IMR-90 (cell line): ENCODE measurements at regions not wholly inside any gene's neighbourhood (a gene's known extent, or its start where the extent isn't known, plus 50 kb on each side); places are given as distances from the start of the nearest gene placed in this dataset.

Experiments used
- ATAC-seq: fragments of 200-7000 bp; cut with Tn5 transposase; 2 replicates; pipeline ENCODE4 v1.9.1; 2020; ENCODE audit warnings: low read depth, mild to moderate bottlenecking, moderate library complexity
- BruUV-seq: library from RNA; stranded (reverse); fragments of 400-500 nt; replicated peaks from 2 replicates; lab custom pipeline; 2021; lab: Mats Ljungman, UMichigan
- CTCF ChIA-PET: fragments of 300-600 bp; formaldehyde crosslinking; extraction: SDS; loops from one replicate; lab custom pipeline; 2021; ENCODE audit warnings: antibody characterized with exemption; lab: Yijun Ruan, JAX
- POLR2A ChIA-PET: fragments of 300-600 bp; sonication (Branson Sonifier 250); formaldehyde crosslinking; loops from one replicate; lab custom pipeline; 2022; ENCODE audit warnings: antibody characterized with exemption; ENCODE audit not compliant: unreplicated experiment; lab: Charles Lee
- DNase-seq: peaks from one replicate; pipeline ENCODE4 v3.0.0; 2013
- H2AFZ ChIP-seq: replicated peaks from 2 replicates; pipeline ENCODE3; 2013; ENCODE audit warnings: low read length, mild to moderate bottlenecking; ENCODE audit not compliant: poor library complexity
- H2AK5ac ChIP-seq: 2 replicates; pipeline ENCODE4 v1.6.1; 2013; ENCODE audit warnings: low read depth, low read length, inconsistent platforms
- H2AK9ac ChIP-seq: replicated peaks from 2 replicates; pipeline ENCODE3; 2013; ENCODE audit warnings: mild to moderate bottlenecking, low read depth, low read length, moderate library complexity; ENCODE audit not compliant: poor library complexity
- H2BK120ac ChIP-seq: 2 replicates; pipeline ENCODE4 v1.6.1; 2013; ENCODE audit warnings: low read depth, low read length, inconsistent platforms
- H2BK15ac ChIP-seq: 3 replicates; pipeline ENCODE4 v1.6.1; 2013; ENCODE audit warnings: low read depth, low read length, inconsistent platforms
- H2BK20ac ChIP-seq: 2 replicates; pipeline ENCODE4 v1.6.1; 2013; ENCODE audit warnings: low read depth, mild to moderate bottlenecking, inconsistent platforms, low read length, moderate library complexity
- H2BK5ac ChIP-seq: 2 replicates; pipeline ENCODE4 v1.6.1; 2013; ENCODE audit warnings: mild to moderate bottlenecking, low read depth, low read length, inconsistent platforms; ENCODE audit not compliant: poor library complexity, severe bottlenecking
- H3K14ac ChIP-seq: replicated peaks from 2 replicates; pipeline ENCODE4 v1.6.1; 2013; ENCODE audit warnings: low read depth, low read length, inconsistent platforms
- H3K18ac ChIP-seq: 2 replicates; pipeline ENCODE4 v1.6.1; 2013; ENCODE audit warnings: low read depth, low read length, control low read depth
- H3K23ac ChIP-seq: 2 replicates; pipeline ENCODE4 v1.6.1; 2013; ENCODE audit warnings: low read depth, low read length, inconsistent platforms
- H3K27ac ChIP-seq: 2 replicates; pipeline ENCODE4 v1.5.1; 2013; ENCODE audit warnings: mild to moderate bottlenecking, control low read depth, low read length; ENCODE audit not compliant: insufficient read depth
- H3K27me3 ChIP-seq: 2 replicates; pipeline ENCODE4 v1.6.1; 2013; ENCODE audit warnings: low read length; ENCODE audit not compliant: control insufficient read depth, insufficient read depth
- H3K36me3 ChIP-seq: 2 replicates; pipeline ENCODE4 v1.6.1; 2013; ENCODE audit warnings: low read length, mixed read lengths; ENCODE audit not compliant: control insufficient read depth, insufficient read depth
- H3K4ac ChIP-seq: 2 replicates; pipeline ENCODE4 v1.6.1; 2013; ENCODE audit warnings: low read depth, low read length, inconsistent platforms
- H3K4me1 ChIP-seq: 2 replicates; pipeline ENCODE4 v1.6.1; 2013; ENCODE audit warnings: low read length, mixed read lengths; ENCODE audit not compliant: control insufficient read depth, insufficient read depth
- H3K4me2 ChIP-seq: 2 replicates; pipeline ENCODE4 v1.6.1; 2013; ENCODE audit warnings: low read depth, mild to moderate bottlenecking, control low read depth, low read length, moderate library complexity
- H3K4me3 ChIP-seq: 2 replicates; pipeline ENCODE4 v1.5.1; 2013; ENCODE audit warnings: low read depth, mild to moderate bottlenecking, control low read depth, low read length, moderate library complexity; ENCODE audit not compliant: insufficient read depth
- H3K56ac ChIP-seq: 2 replicates; pipeline ENCODE4 v1.6.1; 2013; ENCODE audit warnings: low read length, inconsistent platforms; ENCODE audit not compliant: insufficient read depth; ENCODE audit errors: extremely low read depth
- H3K79me1 ChIP-seq, 2 experiments: 2 replicates each; pipeline ENCODE4 v1.6.1; 2013; ENCODE audit warnings: low read length in 2 of 2, inconsistent platforms in 1 of 2, low read depth in 1 of 2
- H3K9ac ChIP-seq: 2 replicates; pipeline ENCODE4 v1.6.1; 2013; ENCODE audit warnings: low read depth, low read length, control low read depth
- H3K9me1 ChIP-seq: 2 replicates; pipeline ENCODE4 v1.6.1; 2013; ENCODE audit warnings: low read length, inconsistent platforms; ENCODE audit not compliant: insufficient read depth
- H3K9me3 ChIP-seq: 2 replicates; pipeline ENCODE4 v1.6.1; 2013; ENCODE audit warnings: low read length; ENCODE audit not compliant: control insufficient read depth, insufficient read depth
- H4K20me1 ChIP-seq: 2 replicates; pipeline ENCODE4 v1.6.1; 2013; ENCODE audit warnings: low read length, inconsistent platforms; ENCODE audit not compliant: insufficient read depth
- H4K5ac ChIP-seq: 2 replicates; pipeline ENCODE4 v1.6.1; 2013; ENCODE audit warnings: mild to moderate bottlenecking, low read depth, low read length, control low read depth
- H4K8ac ChIP-seq, 2 experiments: 2 replicates each; pipeline ENCODE4 v1.6.1; 2013; ENCODE audit warnings: low read depth in 2 of 2, low read length in 2 of 2, control low read depth in 1 of 2, inconsistent platforms in 1 of 2
- H4K91ac ChIP-seq: 2 replicates; pipeline ENCODE4 v1.6.1; 2013; ENCODE audit warnings: low read depth, low read length, inconsistent platforms; ENCODE audit not compliant: insufficient read depth
- BHLHE40 ChIP-seq: fragments of 150-350 bp; IDR thresholded peaks from 2 replicates; pipeline ENCODE4 v1.6.1; 2016; ENCODE audit warnings: mild to moderate bottlenecking, low read depth, low read length
- CEBPB ChIP-seq: IDR thresholded peaks from 2 replicates; pipeline ENCODE4 v1.6.1; 2012; ENCODE audit warnings: low read depth, low read length, improper control_type of control experiment
- CHD1 ChIP-seq: IDR thresholded peaks from 2 replicates; pipeline ENCODE4 v1.6.1; 2012; ENCODE audit warnings: low read depth, low read length, improper control_type of control experiment
- FOS ChIP-seq: fragments of 150-350 bp; IDR thresholded peaks from 2 replicates; pipeline ENCODE4 v1.6.1; 2016; ENCODE audit warnings: low read depth, low read length
- MAFK ChIP-seq: IDR thresholded peaks from 2 replicates; pipeline ENCODE4 v1.6.1; 2012; ENCODE audit warnings: low read depth, low read length, improper control_type of control experiment
- MAZ ChIP-seq: IDR thresholded peaks from 2 replicates; pipeline ENCODE4 v1.6.1; 2012; ENCODE audit warnings: low read depth, mild to moderate bottlenecking, low read length, improper control_type of control experiment, moderate library complexity, borderline replicate concordance
- NFE2L2 ChIP-seq: fragments of 150-350 bp; IDR thresholded peaks from 2 replicates; pipeline ENCODE4 v1.6.1; 2016; ENCODE audit warnings: low read depth, mild to moderate bottlenecking, low read length
- POLR2A ChIP-seq: IDR thresholded peaks from 2 replicates; pipeline ENCODE4 v1.6.1; 2012; ENCODE audit warnings: mild to moderate bottlenecking, low read depth, low read length
- RCOR1 ChIP-seq: IDR thresholded peaks from 2 replicates; pipeline ENCODE4 v1.6.1; 2012; ENCODE audit warnings: mild to moderate bottlenecking, low read length, improper control_type of control experiment; ENCODE audit not compliant: insufficient replicate concordance
- SMC3 ChIP-seq: fragments of 150-350 bp; IDR thresholded peaks from 2 replicates; pipeline ENCODE4 v1.6.1; 2016; ENCODE audit warnings: low read depth, mild to moderate bottlenecking, antibody characterized with exemption, low read length, moderate library complexity
- WGBS, 2 experiments: methylation state at CpG; one replicate each; pipeline versions ENCODE4 v1.1.5 to v1.1.7; 2013; ENCODE audit warnings: missing lambda C conversion rate in 2 of 2; ENCODE audit not compliant: insufficient read length in 1 of 2; ENCODE audit errors: extremely low coverage in 2 of 2; 5-methylcytosine and 5-hydroxymethylcytosine counted together
- dilution Hi-C: fragments of 300-500 bp; cut with HindIII; formaldehyde crosslinking; loops from one replicate; pipeline ENCODE4 v1.14.3; 2018; ENCODE audit warnings: low sequenced_read_pairs; ENCODE audit not compliant: unreplicated experiment
- in situ Hi-C: fragments of 300-500 bp; cut with MboI; formaldehyde crosslinking; loops from 3 replicates; pipeline ENCODE4 v1.14.3; 2019; ENCODE audit warnings: low sequenced_read_pairs, inconsistent platforms, mixed read lengths
- intact Hi-C: fragments of 100-400 bp; cut with micrococcal nuclease; formaldehyde crosslinking; loops from 2 replicates; pipeline ENCODE4 v1.10.0; 2022
- TF ChIP-seq, protein P1 (sequence below): conservative IDR thresholded peaks from 2 replicates; pipeline ENCODE4 v1.5.1; 2012; ENCODE audit warnings: mild to moderate bottlenecking, low read depth, low read length, improper control_type of control experiment
- TF ChIP-seq, protein P2 (sequence below): fragments of 150-350 bp; IDR thresholded peaks from 2 replicates; pipeline ENCODE4 v1.6.1; 2016; ENCODE audit warnings: low read depth, mild to moderate bottlenecking, low read length, moderate library complexity, borderline replicate concordance
- TF ChIP-seq, protein P3 (sequence below): fragments of 150-350 bp; IDR thresholded peaks from 2 replicates; pipeline ENCODE4 v1.6.1; 2017; ENCODE audit warnings: mild to moderate bottlenecking, antibody characterized with exemption, low read length, low read depth

DNA sequence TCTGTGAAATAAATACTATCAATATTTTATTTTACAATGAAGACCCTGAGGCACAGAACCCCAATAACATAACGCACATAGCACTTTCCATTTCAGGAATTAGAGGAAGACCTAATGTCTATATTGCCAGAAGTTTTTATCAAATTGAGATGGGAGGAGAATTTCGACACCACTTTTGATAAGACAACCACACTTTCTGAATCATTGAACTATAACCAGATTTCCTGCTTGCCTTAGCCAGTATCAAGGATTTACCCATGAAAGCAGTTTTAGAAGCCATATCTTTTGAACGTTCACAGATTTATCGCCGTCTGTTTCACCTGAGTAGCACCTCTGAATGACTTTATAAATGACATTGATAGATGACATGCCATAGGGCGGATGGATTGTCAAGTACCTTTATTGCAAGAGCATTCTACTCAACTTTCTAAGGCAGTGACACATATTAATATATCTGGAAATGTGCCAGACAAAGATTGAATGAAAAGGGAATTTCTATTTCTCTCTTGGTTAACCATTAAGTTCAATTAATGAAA lies 768.4 kb downstream of the LTN1 start:
- H2AFZ ChIP-seq: no peak overlapping the region
- intact Hi-C loops: loop anchor here (10.0 kb wide), 1 partner anchor 159 kb away; no protein-coding TSS in a partner anchor
- DNase-seq (no peak), ATAC-seq (no peak)
- no peak overlapping the region for H3K56ac ChIP-seq
- ChIA-PET POLR2A (interaction anchor here (0.6 kb wide), 1 partner anchor 30 kb away, joined by 6 read pairs; no protein-coding TSS in a partner anchor), CTCF (no interaction called here)
- H4K5ac ChIP-seq: no peak overlapping the region
- no peak overlapping the region for H3K4me2 ChIP-seq
- no peak overlapping the region for H3K4me3 ChIP-seq
- no peak overlapping the region for H3K27ac ChIP-seq
- H2BK120ac ChIP-seq: no peak overlapping the region
- BruUV-seq: no TSS peak
- no peak overlapping the region for H3K9ac ChIP-seq
- H2AK9ac ChIP-seq: no peak overlapping the region
- no peaks in the 10 kb centered on the region for H3K36me3 ChIP-seq
- H2BK20ac ChIP-seq: peak overlapping the region; percentile 55; the same call in 1 of the 2 replicates
- no peak overlapping the region; the same call in 2 of the 3 replicates for H2BK15ac ChIP-seq
- WGBS, 2 experiments: no CpG with 5 or more reads among the region's 6 CpGs
- no peak overlapping the region for H3K14ac ChIP-seq
- H4K8ac ChIP-seq: no peak overlapping the region
- H3K4ac ChIP-seq: no peak overlapping the region
- no peak overlapping the region for H2BK5ac ChIP-seq
- dilution Hi-C loops: no loop called here
- no peak overlapping the region for H2AK5ac ChIP-seq
- H3K18ac ChIP-seq: peak overlapping the region; percentile 4
- no peak for TF ChIP-seq FOS
- no peak for TF ChIP-seq POLR2A
- TF ChIP-seq CEBPB: no peak
- TF ChIP-seq BHLHE40: no peak
- no peak for TF ChIP-seq MAFK
- no peak for TF ChIP-seq CHD1
- no peak for TF ChIP-seq MAZ
- no peak for TF ChIP-seq NFE2L2
- TF ChIP-seq RCOR1: no peak
- no peak for TF ChIP-seq SMC3
- TF ChIP-seq, protein P1, sequence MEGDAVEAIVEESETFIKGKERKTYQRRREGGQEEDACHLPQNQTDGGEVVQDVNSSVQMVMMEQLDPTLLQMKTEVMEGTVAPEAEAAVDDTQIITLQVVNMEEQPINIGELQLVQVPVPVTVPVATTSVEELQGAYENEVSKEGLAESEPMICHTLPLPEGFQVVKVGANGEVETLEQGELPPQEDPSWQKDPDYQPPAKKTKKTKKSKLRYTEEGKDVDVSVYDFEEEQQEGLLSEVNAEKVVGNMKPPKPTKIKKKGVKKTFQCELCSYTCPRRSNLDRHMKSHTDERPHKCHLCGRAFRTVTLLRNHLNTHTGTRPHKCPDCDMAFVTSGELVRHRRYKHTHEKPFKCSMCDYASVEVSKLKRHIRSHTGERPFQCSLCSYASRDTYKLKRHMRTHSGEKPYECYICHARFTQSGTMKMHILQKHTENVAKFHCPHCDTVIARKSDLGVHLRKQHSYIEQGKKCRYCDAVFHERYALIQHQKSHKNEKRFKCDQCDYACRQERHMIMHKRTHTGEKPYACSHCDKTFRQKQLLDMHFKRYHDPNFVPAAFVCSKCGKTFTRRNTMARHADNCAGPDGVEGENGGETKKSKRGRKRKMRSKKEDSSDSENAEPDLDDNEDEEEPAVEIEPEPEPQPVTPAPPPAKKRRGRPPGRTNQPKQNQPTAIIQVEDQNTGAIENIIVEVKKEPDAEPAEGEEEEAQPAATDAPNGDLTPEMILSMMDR: no peak
- TF ChIP-seq, protein P2, sequence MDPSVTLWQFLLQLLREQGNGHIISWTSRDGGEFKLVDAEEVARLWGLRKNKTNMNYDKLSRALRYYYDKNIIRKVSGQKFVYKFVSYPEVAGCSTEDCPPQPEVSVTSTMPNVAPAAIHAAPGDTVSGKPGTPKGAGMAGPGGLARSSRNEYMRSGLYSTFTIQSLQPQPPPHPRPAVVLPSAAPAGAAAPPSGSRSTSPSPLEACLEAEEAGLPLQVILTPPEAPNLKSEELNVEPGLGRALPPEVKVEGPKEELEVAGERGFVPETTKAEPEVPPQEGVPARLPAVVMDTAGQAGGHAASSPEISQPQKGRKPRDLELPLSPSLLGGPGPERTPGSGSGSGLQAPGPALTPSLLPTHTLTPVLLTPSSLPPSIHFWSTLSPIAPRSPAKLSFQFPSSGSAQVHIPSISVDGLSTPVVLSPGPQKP: no peak
- TF ChIP-seq, protein P3, sequence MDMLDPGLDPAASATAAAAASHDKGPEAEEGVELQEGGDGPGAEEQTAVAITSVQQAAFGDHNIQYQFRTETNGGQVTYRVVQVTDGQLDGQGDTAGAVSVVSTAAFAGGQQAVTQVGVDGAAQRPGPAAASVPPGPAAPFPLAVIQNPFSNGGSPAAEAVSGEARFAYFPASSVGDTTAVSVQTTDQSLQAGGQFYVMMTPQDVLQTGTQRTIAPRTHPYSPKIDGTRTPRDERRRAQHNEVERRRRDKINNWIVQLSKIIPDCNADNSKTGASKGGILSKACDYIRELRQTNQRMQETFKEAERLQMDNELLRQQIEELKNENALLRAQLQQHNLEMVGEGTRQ: no peak
- no peaks in the 10 kb centered on the region for H4K20me1 ChIP-seq
- H3K79me1 ChIP-seq: no peaks in the 10 kb centered on the region
- peaks cover 13% of the 10 kb centered on the region for H3K4me1 ChIP-seq
- peaks cover 6% of the 10 kb centered on the region for H3K9me1 ChIP-seq
- H3K23ac ChIP-seq: no peak overlapping the region
- in situ Hi-C loops: no loop called here
- H4K91ac ChIP-seq: no peak overlapping the region
- H3K27me3 ChIP-seq: no peaks in the 10 kb centered on the region
- H3K9me3 ChIP-seq: no peaks in the 10 kb centered on the region
